HG02623 (cell line): ENCODE measurements at regions not wholly inside any gene's neighbourhood (a gene's known extent, or its start where the extent isn't known, plus 50 kb on each side); places are given as distances from the start of the nearest gene placed in this dataset.

Experiments used
- ATAC-seq: cut with Tn5 transposase; IDR thresholded peaks from one replicate; pipeline ENCODE4 v1.9.1; 2021; ENCODE audit warnings: moderate library complexity; ENCODE audit not compliant: unreplicated experiment

GRCh38 chr4:12231098-12231497 lies 802.4 kb upstream of the HS3ST1 start:
- ATAC-seq = no peak

GRCh38 chr4:12221031-12221430 lies 792.3 kb upstream of the HS3ST1 start:
- no peak for ATAC-seq

GRCh38 chr4:12211636-12212035 lies 782.9 kb upstream of the HS3ST1 start:
- ATAC-seq = no peak

GRCh38 chr4:12207396-12207795 lies 778.7 kb upstream of the HS3ST1 start:
- no peak for ATAC-seq

- no peak for ATAC-seq
Observed at GRCh38 chr4:12206091-12206490, 777.4 kb upstream of the HS3ST1 start.

- ATAC-seq = no peak
Observed at GRCh38 chr4:12203945-12204344, 775.3 kb upstream of the HS3ST1 start.

GRCh38 chr4:12200226-12200625 lies 771.5 kb upstream of the HS3ST1 start:
- no peak for ATAC-seq

GRCh38 chr4:12186526-12186925 lies 757.8 kb upstream of the HS3ST1 start:
- ATAC-seq = no peak

- ATAC-seq = no peak
Observed at GRCh38 chr4:12178614-12179610, 750.2 kb upstream of the HS3ST1 start.

- ATAC-seq = no peak
Observed at GRCh38 chr4:12177416-12177815, 748.7 kb upstream of the HS3ST1 start.

- no peak for ATAC-seq
Observed at GRCh38 chr4:12173496-12173895, 744.8 kb upstream of the HS3ST1 start.

GRCh38 chr4:12172198-12172973 lies 743.7 kb upstream of the HS3ST1 start:
- no peak for ATAC-seq

GRCh38 chr4:12170308-12170707 lies 741.6 kb upstream of the HS3ST1 start:
- no peak for ATAC-seq

- no peak for ATAC-seq
Observed at GRCh38 chr4:12165616-12166015, 736.9 kb upstream of the HS3ST1 start.

GRCh38 chr4:12146339-12146738 lies 717.6 kb upstream of the HS3ST1 start:
- ATAC-seq = no peak

- no peak for ATAC-seq
Observed at GRCh38 chr4:12145768-12146167, 717.1 kb upstream of the HS3ST1 start.

- no peak for ATAC-seq
Observed at GRCh38 chr4:12145106-12145505, 716.4 kb upstream of the HS3ST1 start.

GRCh38 chr4:12144051-12144450 lies 715.4 kb upstream of the HS3ST1 start:
- ATAC-seq = no peak

GRCh38 chr4:12140864-12141263 lies 712.2 kb upstream of the HS3ST1 start:
- ATAC-seq = no peak

- ATAC-seq = no peak
Observed at GRCh38 chr4:12139296-12139695, 710.6 kb upstream of the HS3ST1 start.

- ATAC-seq = no peak
Observed at GRCh38 chr4:12138488-12138887, 709.8 kb upstream of the HS3ST1 start.

GRCh38 chr4:12137575-12137974 lies 708.9 kb upstream of the HS3ST1 start:
- ATAC-seq = no peak
